Uterus (tissue), 3 donors: ENCODE measurements at regions not wholly inside any gene's neighbourhood (a gene's known extent, or its start where the extent isn't known, plus 50 kb on each side); places are given as distances from the start of the nearest gene placed in this dataset.

Experiments
- DNase-seq, 2 donors: peaks; one replicate each; pipeline ENCODE4 v3.0.0-alpha.2; 2019 to 2020
- H3K27ac ChIP-seq, 2 donors: fragments of 200-600 bp; sonication (generic); 1 replicate in 1 of 2; 2 replicates in 1 of 2; pipeline ENCODE4 v1.5.1; 2016 to 2018
- H3K27me3 ChIP-seq, 2 donors: fragments of 200-600 bp; sonication (generic); one replicate each; pipeline ENCODE4 v1.5.1; 2018 to 2019; ENCODE audit warnings: control low read depth in 1 of 2
- H3K36me3 ChIP-seq, 2 donors: fragments of 200-600 bp; sonication (generic); one replicate each; pipeline ENCODE4 v1.5.1; 2019; ENCODE audit warnings: control low read depth in 1 of 2
- H3K4me1 ChIP-seq, 2 donors: fragments of 200-600 bp; sonication (generic); one replicate each; pipeline ENCODE4 v1.5.1; 2018 to 2019; ENCODE audit warnings: control low read depth in 1 of 2
- H3K4me3 ChIP-seq, 2 donors: fragments of 200-600 bp; sonication (generic); 1 replicate in 1 of 2; 2 replicates in 1 of 2; pipeline ENCODE4 v1.5.1; 2018 to 2019; ENCODE audit warnings: mild to moderate bottlenecking in 1 of 2
- H3K9me3 ChIP-seq, 2 donors: fragments of 200-600 bp; sonication (generic); one replicate each; pipeline ENCODE4 v1.5.1; 2019; ENCODE audit warnings: control low read depth in 1 of 2
- POLR2A ChIP-seq, 2 donors: fragments of 450-650 bp; IDR thresholded peaks; one replicate each; pipeline ENCODE4 v1.6.1; 2016; ENCODE audit warnings: antibody characterized with exemption in 2 of 2, mild to moderate bottlenecking in 1 of 2, moderate library complexity in 1 of 2
- intact Hi-C: fragments of 100-400 bp; cut with DNase I; formaldehyde crosslinking; loops from one replicate; pipeline ENCODE4 v1.15.1; 2023; ENCODE audit warnings: low total_unique reads
- TF ChIP-seq, protein P1 (sequence below), 4 experiments: fragments of 200-600 bp in 2 of 4; fragments of 450-650 bp in 2 of 4; sonication (generic) in 2 of 4; IDR thresholded peaks; one replicate each; pipeline ENCODE4 v1.5.1; 2016 to 2019; ENCODE audit warnings: antibody characterized with exemption in 4 of 4, mild to moderate bottlenecking in 2 of 4, moderate library complexity in 1 of 4
- donor health status: DM: yes; HTN: yes; CAD: no.

DNA sequence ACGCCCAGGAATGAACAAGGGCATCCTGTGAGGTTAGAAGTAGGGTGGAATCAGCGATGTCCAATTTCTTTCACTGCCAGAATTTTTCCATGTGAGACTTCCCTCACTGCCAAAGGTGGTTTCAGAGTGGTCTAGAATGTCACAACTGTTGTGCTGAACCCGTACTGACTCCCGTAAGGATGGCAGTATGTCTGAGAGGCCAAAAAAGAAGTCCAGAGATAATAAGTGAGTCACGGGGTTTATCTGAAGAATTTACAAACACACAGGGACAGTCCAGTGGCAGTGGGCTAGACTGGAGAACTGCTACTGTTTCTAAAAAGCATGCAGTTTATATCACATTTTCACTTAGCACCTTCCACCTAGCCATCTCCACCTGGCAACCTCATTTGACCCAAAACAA is 160.6 kb upstream of the ATP10A start:
- Histone ChIP-seq H3K9me3 (no peaks in the 10 kb centered on the region), H3K27ac (no peak overlapping the region), H3K4me1 (no peaks in the 10 kb centered on the region), H3K4me3 (no peak overlapping the region), H3K36me3 (no peaks in the 10 kb centered on the region), H3K27me3 (no peaks in the 10 kb centered on the region)
- intact Hi-C loops = no loop called here
- TF ChIP-seq, protein P1, sequence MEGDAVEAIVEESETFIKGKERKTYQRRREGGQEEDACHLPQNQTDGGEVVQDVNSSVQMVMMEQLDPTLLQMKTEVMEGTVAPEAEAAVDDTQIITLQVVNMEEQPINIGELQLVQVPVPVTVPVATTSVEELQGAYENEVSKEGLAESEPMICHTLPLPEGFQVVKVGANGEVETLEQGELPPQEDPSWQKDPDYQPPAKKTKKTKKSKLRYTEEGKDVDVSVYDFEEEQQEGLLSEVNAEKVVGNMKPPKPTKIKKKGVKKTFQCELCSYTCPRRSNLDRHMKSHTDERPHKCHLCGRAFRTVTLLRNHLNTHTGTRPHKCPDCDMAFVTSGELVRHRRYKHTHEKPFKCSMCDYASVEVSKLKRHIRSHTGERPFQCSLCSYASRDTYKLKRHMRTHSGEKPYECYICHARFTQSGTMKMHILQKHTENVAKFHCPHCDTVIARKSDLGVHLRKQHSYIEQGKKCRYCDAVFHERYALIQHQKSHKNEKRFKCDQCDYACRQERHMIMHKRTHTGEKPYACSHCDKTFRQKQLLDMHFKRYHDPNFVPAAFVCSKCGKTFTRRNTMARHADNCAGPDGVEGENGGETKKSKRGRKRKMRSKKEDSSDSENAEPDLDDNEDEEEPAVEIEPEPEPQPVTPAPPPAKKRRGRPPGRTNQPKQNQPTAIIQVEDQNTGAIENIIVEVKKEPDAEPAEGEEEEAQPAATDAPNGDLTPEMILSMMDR (IDR thresholded peaks at IDR 0.05) = no peak
- no peak for TF ChIP-seq POLR2A (IDR thresholded peaks at IDR 0.05)
- no peak for DNase-seq

DNA sequence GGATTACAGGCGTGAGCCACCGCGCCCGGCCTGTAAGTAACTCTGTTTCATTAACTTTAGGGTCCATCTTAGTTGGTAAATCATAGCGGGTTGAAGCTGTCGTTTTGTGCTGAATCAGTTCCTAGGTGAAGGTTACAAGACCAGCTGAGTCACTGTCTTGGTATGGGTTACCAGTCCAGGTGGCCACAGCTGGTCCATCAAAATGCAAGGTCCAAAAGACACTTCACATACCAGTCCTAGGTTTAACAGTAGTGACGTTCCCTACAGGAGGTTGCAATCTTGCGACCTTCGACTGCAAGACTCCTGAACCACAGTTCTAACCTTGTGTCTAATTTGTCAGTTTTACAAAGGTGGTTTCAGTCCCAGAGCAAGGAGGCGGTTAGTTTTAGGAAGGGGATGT is 160.1 kb upstream of the ATP10A start:
- no peaks in the 10 kb centered on the region for H3K9me3 ChIP-seq
- no peak overlapping the region for H3K4me3 ChIP-seq
- intact Hi-C loops = no loop called here
- no peaks in the 10 kb centered on the region for H3K27me3 ChIP-seq
- H3K36me3 ChIP-seq = no peaks in the 10 kb centered on the region
- H3K27ac ChIP-seq = no peak overlapping the region
- TF ChIP-seq, protein P1 (IDR thresholded peaks at IDR 0.05) = no peak
- TF ChIP-seq POLR2A (IDR thresholded peaks at IDR 0.05) = no peak
- H3K4me1 ChIP-seq = no peaks in the 10 kb centered on the region
- DNase-seq = no peak

DNA sequence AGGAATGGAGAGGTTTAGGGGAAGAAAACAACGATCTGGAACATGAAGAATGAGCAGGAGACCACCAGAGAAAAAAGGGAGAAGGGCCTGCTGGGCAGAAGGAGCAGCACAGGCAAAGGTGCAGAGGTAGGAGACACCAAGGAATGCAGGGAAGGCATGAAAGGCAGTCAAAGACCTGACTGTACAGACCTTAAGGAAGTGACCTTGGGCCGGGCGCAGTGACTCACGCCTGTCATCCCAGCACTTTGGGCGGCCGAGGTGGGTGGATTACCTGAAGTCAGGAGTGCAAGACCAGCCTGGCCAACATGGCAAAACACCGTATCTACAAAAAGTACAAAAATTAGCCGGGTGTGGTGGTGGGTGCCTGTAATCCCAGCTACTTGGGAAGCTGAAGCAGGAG is 157.7 kb upstream of the ATP10A start:
- H3K27me3 ChIP-seq = no peaks in the 10 kb centered on the region
- H3K36me3 ChIP-seq = no peaks in the 10 kb centered on the region
- no peaks in the 10 kb centered on the region for H3K4me1 ChIP-seq
- no peak overlapping the region for H3K27ac ChIP-seq
- intact Hi-C loops = no loop called here
- DNase-seq = no peak
- TF ChIP-seq POLR2A (IDR thresholded peaks at IDR 0.05) = no peak
- TF ChIP-seq, protein P1 (IDR thresholded peaks at IDR 0.05) = no peak
- no peaks in the 10 kb centered on the region for H3K9me3 ChIP-seq
- H3K4me3 ChIP-seq = no peak overlapping the region

DNA sequence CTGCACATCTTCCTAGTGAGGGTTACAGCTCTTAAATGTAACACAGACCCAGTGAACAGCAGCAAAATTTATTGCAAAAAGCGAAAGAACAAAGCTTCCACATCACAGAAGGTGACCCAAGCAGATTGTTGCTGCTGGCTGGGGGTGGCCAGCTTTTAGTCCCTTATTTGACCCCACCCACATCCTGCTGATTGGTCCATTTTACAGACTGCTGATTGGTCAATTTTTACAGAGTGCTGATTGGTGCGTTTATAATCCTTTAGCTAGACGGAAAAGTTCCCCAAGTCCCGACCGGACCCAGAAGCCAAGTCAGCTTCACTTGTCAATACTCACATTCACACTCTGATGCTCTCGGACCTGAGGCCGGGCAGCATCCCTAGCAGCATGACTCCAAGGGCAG is 154.5 kb upstream of the ATP10A start:
- Histone ChIP-seq H3K36me3 (no peaks in the 10 kb centered on the region), H3K27me3 (no peaks in the 10 kb centered on the region), H3K9me3 (no peaks in the 10 kb centered on the region), H3K4me3 (no peak overlapping the region), H3K27ac (no peak overlapping the region), H3K4me1 (no peaks in the 10 kb centered on the region)
- DNase-seq = no peak
- intact Hi-C loops = no loop called here
- no peak for TF ChIP-seq POLR2A (IDR thresholded peaks at IDR 0.05)
- TF ChIP-seq, protein P1 (IDR thresholded peaks at IDR 0.05) = no peak

DNA sequence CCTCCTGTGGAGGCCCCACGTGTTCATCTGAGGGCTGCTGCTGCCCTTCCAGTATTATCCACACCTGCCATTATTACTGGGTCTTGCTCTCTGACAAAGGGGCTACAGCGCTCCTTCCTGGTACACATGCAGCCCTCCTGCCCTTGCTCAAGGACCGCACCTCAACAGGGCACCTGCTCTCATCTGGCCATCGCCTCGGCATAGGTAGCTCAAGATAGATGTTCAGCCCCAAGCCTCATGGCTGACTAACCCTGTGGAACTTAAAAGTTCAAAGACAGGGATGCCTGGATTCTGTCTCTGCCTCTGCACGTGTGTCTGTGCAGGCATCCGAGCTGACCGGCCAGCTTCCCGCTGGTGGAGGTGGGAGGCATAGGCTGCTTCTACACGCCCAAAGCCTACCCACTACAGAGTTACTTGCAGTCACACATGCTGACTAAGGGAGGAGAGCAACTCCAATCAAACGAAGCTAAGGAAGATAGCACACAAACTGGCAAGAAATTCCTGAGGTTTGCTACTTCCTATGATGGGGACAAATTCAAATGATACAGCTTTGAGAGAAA is 152.5 kb upstream of the ATP10A start:
- no peak overlapping the region for H3K4me3 ChIP-seq
- intact Hi-C loops = no loop called here
- TF ChIP-seq POLR2A (IDR thresholded peaks at IDR 0.05) = no peak
- TF ChIP-seq, protein P1 (IDR thresholded peaks at IDR 0.05) = no peak

More for the DNA sequence above, 152.5 kb upstream of the ATP10A start:
- H3K9me3 ChIP-seq = no peaks in the 10 kb centered on the region
- no peaks in the 10 kb centered on the region for H3K27me3 ChIP-seq
- H3K4me1 ChIP-seq = no peaks in the 10 kb centered on the region
- no peaks in the 10 kb centered on the region for H3K36me3 ChIP-seq
- no peak overlapping the region for H3K27ac ChIP-seq
- no peak for DNase-seq
